Upper lobe of right lung (tissue), 1 donor: ENCODE measurements at regions not wholly inside any gene's neighbourhood (a gene's known extent, or its start where the extent isn't known, plus 50 kb on each side); places are given as distances from the start of the nearest gene placed in this dataset.

Experiments
- ATAC-seq: fragments of 200-7000 bp; cut with Tn5 transposase; one replicate; pipeline ENCODE4 v1.9.1; 2020; ENCODE audit warnings: mild to moderate bottlenecking, moderate library complexity
- DNase-seq: peaks from one replicate; pipeline ENCODE4 v3.0.0-alpha.2; 2020
- H3K27ac ChIP-seq: fragments of 200-600 bp; one replicate; pipeline ENCODE4 v1.8.0; 2022
- H3K27me3 ChIP-seq: fragments of 200-600 bp; one replicate; pipeline ENCODE4 v1.8.0; 2022; ENCODE audit warnings: mild to moderate bottlenecking
- H3K36me3 ChIP-seq: fragments of 200-600 bp; one replicate; pipeline ENCODE4 v1.8.0; 2022
- H3K4me1 ChIP-seq: fragments of 200-600 bp; one replicate; pipeline ENCODE4 v1.8.0; 2022
- H3K4me3 ChIP-seq: fragments of 200-600 bp; one replicate; pipeline ENCODE4 v1.8.0; 2022; ENCODE audit warnings: mild to moderate bottlenecking
- H3K9me3 ChIP-seq: fragments of 200-600 bp; one replicate; pipeline ENCODE4 v1.8.0; 2022
- intact Hi-C: fragments of 100-400 bp; cut with DNase I; formaldehyde crosslinking; loops from one replicate; pipeline ENCODE4 v1.11.0; 2022
- TF ChIP-seq, protein P1 (sequence below): fragments of 200-600 bp; IDR thresholded peaks from one replicate; pipeline ENCODE4 v1.8.0; 2022; ENCODE audit warnings: antibody characterized with exemption
- donor health status: DM: no; HTN: yes; CAD: no; lungs with severe emphysema.

DNA sequence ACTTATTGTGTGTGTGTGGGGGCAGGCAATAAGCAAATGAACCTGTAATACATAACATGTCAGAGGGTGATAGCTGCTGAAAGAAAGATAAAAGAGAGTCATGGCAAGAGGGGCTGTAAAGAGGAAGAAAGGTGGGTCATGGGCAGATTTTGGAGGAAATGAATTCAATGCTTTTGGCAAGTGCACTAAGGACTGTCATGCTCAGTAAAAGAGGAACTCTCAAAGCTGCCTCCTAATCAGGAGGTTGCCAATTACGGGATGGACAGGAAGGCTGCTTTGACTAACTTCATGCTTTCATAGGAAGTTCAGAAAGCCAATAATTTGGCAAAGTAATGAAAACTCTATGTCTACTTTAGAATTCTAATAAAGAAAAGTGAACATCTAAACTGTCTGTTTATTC, 401.2 kb downstream of the SH2D4B start:
- TF ChIP-seq, protein P1, sequence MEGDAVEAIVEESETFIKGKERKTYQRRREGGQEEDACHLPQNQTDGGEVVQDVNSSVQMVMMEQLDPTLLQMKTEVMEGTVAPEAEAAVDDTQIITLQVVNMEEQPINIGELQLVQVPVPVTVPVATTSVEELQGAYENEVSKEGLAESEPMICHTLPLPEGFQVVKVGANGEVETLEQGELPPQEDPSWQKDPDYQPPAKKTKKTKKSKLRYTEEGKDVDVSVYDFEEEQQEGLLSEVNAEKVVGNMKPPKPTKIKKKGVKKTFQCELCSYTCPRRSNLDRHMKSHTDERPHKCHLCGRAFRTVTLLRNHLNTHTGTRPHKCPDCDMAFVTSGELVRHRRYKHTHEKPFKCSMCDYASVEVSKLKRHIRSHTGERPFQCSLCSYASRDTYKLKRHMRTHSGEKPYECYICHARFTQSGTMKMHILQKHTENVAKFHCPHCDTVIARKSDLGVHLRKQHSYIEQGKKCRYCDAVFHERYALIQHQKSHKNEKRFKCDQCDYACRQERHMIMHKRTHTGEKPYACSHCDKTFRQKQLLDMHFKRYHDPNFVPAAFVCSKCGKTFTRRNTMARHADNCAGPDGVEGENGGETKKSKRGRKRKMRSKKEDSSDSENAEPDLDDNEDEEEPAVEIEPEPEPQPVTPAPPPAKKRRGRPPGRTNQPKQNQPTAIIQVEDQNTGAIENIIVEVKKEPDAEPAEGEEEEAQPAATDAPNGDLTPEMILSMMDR = no peak
- Histone ChIP-seq H3K27ac (no peak overlapping the region), H3K4me3 (no peak overlapping the region), H3K4me1 (no peaks in the 10 kb centered on the region), H3K27me3 (no peaks in the 10 kb centered on the region), H3K9me3 (no peaks in the 10 kb centered on the region), H3K36me3 (no peaks in the 10 kb centered on the region)
- intact Hi-C loops = no loop called here
- no peak for DNase-seq
- no peak for ATAC-seq

DNA sequence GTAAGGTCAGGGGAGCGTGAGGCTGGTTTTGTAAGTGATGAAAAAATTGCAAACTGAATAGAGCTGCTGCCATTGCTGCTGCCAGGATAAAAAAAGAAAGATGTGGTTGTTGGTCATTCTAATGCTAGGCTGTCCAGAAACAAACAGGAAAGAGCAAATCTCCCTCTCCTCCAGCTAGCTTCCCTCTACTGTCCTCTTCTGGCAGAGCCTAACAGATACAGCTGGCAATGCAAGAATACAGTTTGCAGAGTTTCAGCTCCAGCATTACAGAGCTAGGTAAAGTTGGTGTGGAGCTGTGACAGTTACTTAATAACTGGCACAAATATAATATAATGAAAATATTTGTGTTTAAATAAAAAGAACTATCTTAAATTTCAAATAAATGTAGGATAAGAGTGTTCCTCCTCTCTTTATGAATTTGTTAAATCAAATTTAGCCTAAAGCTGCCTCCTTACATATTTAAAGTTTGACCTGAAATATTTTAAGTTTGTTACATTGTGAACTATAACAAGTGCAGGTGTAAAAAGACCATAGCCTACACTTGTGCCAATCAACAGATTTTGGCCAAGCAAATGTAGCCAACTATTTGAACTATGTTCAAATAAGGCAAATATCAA, 407.7 kb downstream of the SH2D4B start:
- DNase-seq (no peak), ATAC-seq (peak; percentile 45)
- no peaks in the 10 kb centered on the region for H3K27me3 ChIP-seq
- TF ChIP-seq, protein P1 = peak; percentile 41
- no peak overlapping the region for H3K27ac ChIP-seq
- no peaks in the 10 kb centered on the region for H3K9me3 ChIP-seq
- H3K4me1 ChIP-seq = no peaks in the 10 kb centered on the region
- intact Hi-C loops = no loop called here
- H3K4me3 ChIP-seq = no peak overlapping the region
- no peaks in the 10 kb centered on the region for H3K36me3 ChIP-seq

DNA sequence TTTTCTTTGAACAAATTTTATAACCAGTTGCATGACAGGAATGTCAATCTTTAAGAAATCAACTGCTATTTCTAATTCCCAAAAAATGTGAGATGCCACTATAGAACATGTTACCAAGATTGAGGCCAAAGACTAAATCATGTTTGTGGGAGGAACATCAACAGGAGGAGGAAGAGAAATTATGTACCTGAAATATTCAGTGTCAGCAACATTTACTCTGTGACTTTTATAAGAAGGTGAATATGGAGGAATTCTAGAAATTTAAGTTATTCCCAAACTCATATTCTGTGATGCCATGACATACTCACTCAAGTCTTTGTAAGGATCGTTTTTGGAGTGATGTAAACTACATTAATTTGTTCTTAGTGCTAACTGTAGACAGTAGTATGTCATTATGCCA, 408.4 kb downstream of the SH2D4B start:
- H3K27me3 ChIP-seq = no peaks in the 10 kb centered on the region
- TF ChIP-seq, protein P1 = no peak
- no peak for ATAC-seq
- H3K9me3 ChIP-seq = no peaks in the 10 kb centered on the region
- H3K4me1 ChIP-seq = no peaks in the 10 kb centered on the region
- H3K36me3 ChIP-seq = no peaks in the 10 kb centered on the region
- no peak for DNase-seq
- intact Hi-C loops = no loop called here
- no peak overlapping the region for H3K27ac ChIP-seq
- no peak overlapping the region for H3K4me3 ChIP-seq

- ATAC-seq = no peak
- DNase-seq = no peak
- no peaks in the 10 kb centered on the region for H3K27me3 ChIP-seq
- no peaks in the 10 kb centered on the region for H3K4me1 ChIP-seq
- no peak overlapping the region for H3K4me3 ChIP-seq
- no peaks in the 10 kb centered on the region for H3K36me3 ChIP-seq
- intact Hi-C loops = no loop called here
- TF ChIP-seq, protein P1 = no peak
- H3K27ac ChIP-seq = no peak overlapping the region
- H3K9me3 ChIP-seq = no peaks in the 10 kb centered on the region
Measured at GRCh38 chr10:80946957-80947726, 409.4 kb downstream of the SH2D4B start.

- DNase-seq = no peak
- Histone ChIP-seq H3K9me3 (no peaks in the 10 kb centered on the region), H3K27me3 (no peaks in the 10 kb centered on the region), H3K27ac (no peak overlapping the region), H3K4me3 (no peak overlapping the region), H3K36me3 (no peaks in the 10 kb centered on the region), H3K4me1 (no peaks in the 10 kb centered on the region)
- no peak for ATAC-seq
- intact Hi-C loops = no loop called here
- TF ChIP-seq, protein P1 = no peak
Measured at GRCh38 chr10:80949785-80950184, 412.1 kb downstream of the SH2D4B start.
